CD14-positive monocyte (primary cell): ENCODE measurements at regions not wholly inside any gene's neighbourhood (a gene's known extent, or its start where the extent isn't known, plus 50 kb on each side); places are given as distances from the start of the nearest gene placed in this dataset.

Experiments
- DNase-seq, 3 donors: peaks; one replicate each; pipeline ENCODE4 v3.0.0-alpha.2; 2011 to 2022
- H2AFZ ChIP-seq: 2 replicates; pipeline ENCODE4 v1.6.0; 2012; ENCODE audit warnings: mild to moderate bottlenecking, low read depth, low read length, inconsistent platforms; ENCODE audit not compliant: insufficient read depth, poor library complexity, severe bottlenecking
- H3K27ac ChIP-seq, 2 donors: 1 replicate in 1 of 2; 2 replicates in 1 of 2; pipeline ENCODE4 v1.5.1; 2012 to 2013; ENCODE audit warnings: low read length in 2 of 2, control low read depth in 1 of 2, inconsistent platforms in 1 of 2, low read depth in 1 of 2, mild to moderate bottlenecking in 1 of 2
- H3K27me3 ChIP-seq, 2 donors: one replicate each; pipeline versions ENCODE4 v1.6.0 to v1.6.1; 2011 to 2013; ENCODE audit warnings: low read length in 2 of 2; ENCODE audit not compliant: control insufficient read depth in 2 of 2, insufficient read depth in 2 of 2
- H3K36me3 ChIP-seq, 2 donors: replicated peaks in 1 of 2; 1 replicate in 1 of 2; 2 replicates in 1 of 2; pipeline versions ENCODE4 v1.5.1 to v1.6.1; 2012 to 2013; ENCODE audit warnings: low read length in 2 of 2, control low read depth in 1 of 2, inconsistent platforms in 1 of 2, mild to moderate bottlenecking in 1 of 2; ENCODE audit not compliant: insufficient read depth in 2 of 2, control insufficient read depth in 1 of 2
- H3K4me1 ChIP-seq, 2 donors: 1 replicate in 1 of 2; 2 replicates in 1 of 2; pipeline versions ENCODE4 v1.5.1 to v1.6.1; 2012 to 2013; ENCODE audit warnings: low read length in 2 of 2, control low read depth in 1 of 2, inconsistent platforms in 1 of 2, mild to moderate bottlenecking in 1 of 2, moderate library complexity in 1 of 2; ENCODE audit not compliant: insufficient read depth in 2 of 2, control insufficient read depth in 1 of 2
- H3K4me2 ChIP-seq: replicated peaks from 2 replicates; pipeline ENCODE3; 2012; ENCODE audit warnings: low read length, moderate library complexity, mild to moderate bottlenecking; ENCODE audit not compliant: poor library complexity, severe bottlenecking; ENCODE audit errors: extremely low read depth
- H3K4me3 ChIP-seq, 3 experiments: fragments of 200-600 bp in 1 of 3; sonication (generic) in 1 of 3; replicated peaks in 1 of 3; 1 replicate in 2 of 3; 2 replicates in 1 of 3; pipeline ENCODE4 v1.5.1; 2011 to 2013; ENCODE audit warnings: low read length in 3 of 3, mild to moderate bottlenecking in 3 of 3, control low read depth in 2 of 3, low read depth in 2 of 3, inconsistent platforms in 1 of 3, moderate library complexity in 1 of 3
- H3K79me2 ChIP-seq: 2 replicates; pipeline ENCODE4 v1.6.0; 2012; ENCODE audit warnings: mild to moderate bottlenecking, control low read depth, inconsistent platforms, low read length, moderate library complexity; ENCODE audit not compliant: insufficient read depth
- H3K9ac ChIP-seq: 2 replicates; pipeline ENCODE4 v1.6.0; 2017; ENCODE audit warnings: low read length, mild to moderate bottlenecking; ENCODE audit not compliant: insufficient read depth, poor library complexity, severe bottlenecking
- H3K9me3 ChIP-seq, 2 donors: replicated peaks in 1 of 2; 1 replicate in 1 of 2; 2 replicates in 1 of 2; pipeline versions ENCODE4 v1.5.1 to v1.6.1; 2012 to 2013; ENCODE audit warnings: low read length in 2 of 2, control low read depth in 1 of 2; ENCODE audit not compliant: control insufficient read depth in 1 of 2, insufficient read depth in 1 of 2
- H4K20me1 ChIP-seq: 2 replicates; pipeline ENCODE4 v1.6.0; 2012; ENCODE audit warnings: mild to moderate bottlenecking, low read length, control low read depth, moderate library complexity; ENCODE audit not compliant: insufficient read depth
- H3K27ac Mint-ChIP-seq, 7 donors: one replicate each; pipeline ENCODE4 v1.8.0; 2020; ENCODE audit warnings: mild to moderate bottlenecking in 7 of 7, mixed read lengths in 7 of 7, moderate library complexity in 6 of 7, inconsistent platforms in 2 of 7
- H3K27me3 Mint-ChIP-seq, 3 donors: one replicate each; pipeline ENCODE4 v1.8.0; 2021 to 2022; ENCODE audit warnings: low read depth in 3 of 3, mild to moderate bottlenecking in 3 of 3, mixed read lengths in 3 of 3, moderate library complexity in 3 of 3, inconsistent platforms in 1 of 3
- H3K36me3 Mint-ChIP-seq, 2 donors: one replicate each; pipeline ENCODE4 v1.8.0; 2020; ENCODE audit warnings: mixed read lengths in 2 of 2, inconsistent platforms in 1 of 2, mild to moderate bottlenecking in 1 of 2
- H3K4me1 Mint-ChIP-seq: one replicate; pipeline ENCODE4 v1.8.0; 2020; ENCODE audit warnings: mild to moderate bottlenecking, mixed read lengths
- H3K4me3 Mint-ChIP-seq, 2 donors: one replicate each; pipeline ENCODE4 v1.8.0; 2020; ENCODE audit warnings: mild to moderate bottlenecking in 2 of 2, mixed read lengths in 2 of 2, moderate library complexity in 1 of 2
- H3K9me3 Mint-ChIP-seq, 7 donors: one replicate each; pipeline ENCODE4 v1.8.0; 2020 to 2022; ENCODE audit warnings: mixed read lengths in 7 of 7, mild to moderate bottlenecking in 6 of 7, moderate library complexity in 6 of 7, inconsistent platforms in 2 of 7
- CTCF ChIP-seq: fragments of 200-600 bp; IDR thresholded peaks from one replicate; pipeline ENCODE4 v1.8.0; 2022; ENCODE audit warnings: antibody characterized with exemption, mild to moderate bottlenecking
- WGBS: methylation state at CpG from one replicate; pipeline ENCODE4 v1.1.5; 2013; ENCODE audit warnings: missing lambda C conversion rate; ENCODE audit not compliant: insufficient coverage; 5-methylcytosine and 5-hydroxymethylcytosine counted together
- intact Hi-C, 2 donors: fragments of 100-400 bp; cut with micrococcal nuclease; formaldehyde crosslinking; loops; one replicate each; pipeline versions ENCODE4 v1.15.0 to v1.15.1; 2023

GRCh38 chr12:85457016-85457415, 177.0 kb downstream of the ALX1 start:
- Mint-ChIP-seq H3K4me1 (no peaks in the 10 kb centered on the region), H3K36me3 (no peaks in the 10 kb centered on the region), H3K9me3 (no peaks in the 10 kb centered on the region), H3K27ac (no peak overlapping the region), H3K27me3 (peaks cover 0 to 1% (median 0%) of the 10 kb centered on the region in 3 donors), H3K4me3 (no peak overlapping the region)
- no peak overlapping the region for H3K9ac ChIP-seq
- no peaks in the 10 kb centered on the region for H3K9me3 ChIP-seq
- no peak overlapping the region for H3K4me3 ChIP-seq
- H3K27me3 ChIP-seq = no peaks in the 10 kb centered on the region
- no peak overlapping the region for H2AFZ ChIP-seq
- TF ChIP-seq CTCF = no peak
- H3K79me2 ChIP-seq = no peaks in the 10 kb centered on the region
- H3K36me3 ChIP-seq = no peaks in the 10 kb centered on the region
- no peaks in the 10 kb centered on the region for H3K4me1 ChIP-seq
- no peak overlapping the region for H3K4me2 ChIP-seq
- no peak for DNase-seq
- H3K27ac ChIP-seq = no peak overlapping the region
- no CpG with 5 or more reads among the region's 1 CpG for WGBS
- intact Hi-C loops = no loop called here
- no peaks in the 10 kb centered on the region for H4K20me1 ChIP-seq

GRCh38 chr12:85461127-85461526, 181.1 kb downstream of the ALX1 start:
- H3K4me1 Mint-ChIP-seq = no peaks in the 10 kb centered on the region
- 96% methylated on average over 3 of the region's 4 CpGs for WGBS
- no peak overlapping the region for H3K4me2 ChIP-seq

More at GRCh38 chr12:85461127-85461526, 181.1 kb downstream of the ALX1 start:
- Mint-ChIP-seq H3K27me3 (peaks cover 0 to 1% (median 0%) of the 10 kb centered on the region in 3 donors), H3K4me3 (no peak overlapping the region), H3K36me3 (no peaks in the 10 kb centered on the region), H3K27ac (no peak overlapping the region), H3K9me3 (no peaks in the 10 kb centered on the region)
- Histone ChIP-seq H3K79me2 (no peaks in the 10 kb centered on the region), H2AFZ (no peak overlapping the region), H3K9ac (no peak overlapping the region), H4K20me1 (no peaks in the 10 kb centered on the region), H3K4me3 (no peak overlapping the region), H3K27ac (no peak overlapping the region), H3K36me3 (no peaks in the 10 kb centered on the region), H3K4me1 (no peaks in the 10 kb centered on the region), H3K27me3 (no peaks in the 10 kb centered on the region), H3K9me3 (no peaks in the 10 kb centered on the region)
- no peak for TF ChIP-seq CTCF
- DNase-seq = no peak
- intact Hi-C loops = no loop called here
